HuH-7.5 (cell line): ENCODE measurements at regions not wholly inside any gene's neighbourhood (a gene's known extent, or its start where the extent isn't known, plus 50 kb on each side); places are given as distances from the start of the nearest gene placed in this dataset.
"Not testable (repeated sequence)": the region's sequence is repeated elsewhere in the genome, so short reads cannot be mapped to it uniquely, and the experiment has no call there.

ENCODE experiments used
- DNase-seq: peaks from one replicate; pipeline ENCODE4 v3.0.0; 2011; ENCODE audit warnings: low spot score

DNA sequence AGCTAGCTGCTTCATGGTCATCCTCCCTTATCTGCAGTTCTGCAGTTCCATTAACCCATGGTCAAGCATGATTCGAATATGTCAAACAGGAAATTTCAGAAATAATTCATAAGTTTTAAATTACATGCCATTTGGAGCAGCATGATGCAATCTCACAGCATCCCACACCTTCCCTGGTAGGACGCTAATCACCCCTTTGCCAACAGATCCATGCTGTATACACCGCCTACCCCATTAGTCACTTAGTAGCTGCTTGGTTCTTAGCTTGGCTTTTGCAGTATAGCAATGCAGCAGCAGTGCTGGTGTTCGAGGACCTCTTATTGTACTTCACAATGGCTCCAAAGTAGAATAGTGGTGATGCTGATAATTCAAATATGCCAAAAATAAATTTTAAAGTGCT lies 739.7 kb upstream of the CDH9 start:
- no peak for DNase-seq

DNA sequence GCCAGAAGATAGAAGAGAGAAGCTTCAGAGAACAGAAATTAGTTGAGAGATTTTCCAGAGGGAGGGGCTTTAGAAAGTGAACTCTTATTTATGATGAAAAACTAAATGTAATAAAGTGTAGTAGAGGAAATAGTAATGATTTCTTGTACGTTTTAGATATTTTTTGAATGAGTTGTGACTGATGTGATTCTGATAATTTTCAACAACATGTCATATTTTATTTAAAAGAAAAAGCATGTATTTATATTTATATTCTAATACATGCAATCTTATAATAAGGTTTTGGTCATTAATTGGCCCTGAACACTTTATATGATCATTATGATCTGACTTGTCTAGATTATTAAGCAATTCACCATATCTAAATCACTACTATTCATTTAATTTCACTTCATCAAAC lies 735.2 kb upstream of the CDH9 start:
- DNase-seq: no peak

GRCh38 chr5:27773166-27773565 lies 734.8 kb upstream of the CDH9 start:
- DNase-seq: no peak

DNA sequence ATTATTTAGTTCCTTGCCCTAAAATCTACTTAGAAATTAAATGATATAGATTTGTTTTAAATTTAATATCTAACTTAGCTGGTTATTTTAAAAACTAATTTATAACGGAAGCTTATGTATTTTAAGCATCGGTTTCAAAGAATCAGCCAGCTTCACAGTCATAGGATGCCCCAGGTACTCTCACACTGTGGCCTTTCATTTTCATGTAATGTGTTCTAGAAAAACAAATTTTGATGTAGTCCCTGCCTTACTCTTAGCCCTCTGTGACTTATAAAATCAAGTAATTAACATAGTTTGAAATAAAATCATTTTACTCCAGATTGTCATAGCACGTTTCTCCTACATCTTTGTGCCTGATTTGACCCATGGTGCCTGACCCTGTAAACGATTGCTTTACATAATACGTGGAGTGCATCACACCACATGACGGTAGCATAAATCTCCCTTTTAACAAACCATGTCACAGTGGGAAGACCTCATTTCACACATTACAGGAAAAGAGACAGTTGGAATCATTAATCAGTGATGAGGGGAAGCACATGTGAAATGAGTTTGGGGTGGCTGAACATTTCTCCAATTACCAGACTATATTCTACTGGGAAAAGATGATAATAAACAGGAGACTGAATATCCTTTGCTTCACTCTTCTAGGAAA lies 731.5 kb upstream of the CDH9 start:
- DNase-seq: no peak

DNA sequence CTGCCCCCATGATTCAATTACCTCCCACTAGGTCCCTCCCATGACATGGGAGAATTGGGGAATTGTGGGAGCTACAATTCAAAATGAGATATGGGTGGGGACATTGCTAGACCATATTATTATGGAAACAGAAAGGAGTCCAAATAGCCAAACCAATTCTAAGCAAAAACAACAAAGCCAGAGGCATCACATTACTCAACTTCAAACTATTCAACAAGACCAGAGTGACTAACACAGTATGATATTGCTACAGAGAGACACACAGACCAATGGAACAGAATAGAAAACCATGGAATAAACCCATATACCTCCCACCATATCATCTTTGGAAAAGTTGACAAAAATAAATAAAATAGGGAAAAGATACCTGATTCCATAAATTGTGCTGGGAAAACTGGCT lies 710.5 kb upstream of the CDH9 start:
- no peak for DNase-seq

DNA sequence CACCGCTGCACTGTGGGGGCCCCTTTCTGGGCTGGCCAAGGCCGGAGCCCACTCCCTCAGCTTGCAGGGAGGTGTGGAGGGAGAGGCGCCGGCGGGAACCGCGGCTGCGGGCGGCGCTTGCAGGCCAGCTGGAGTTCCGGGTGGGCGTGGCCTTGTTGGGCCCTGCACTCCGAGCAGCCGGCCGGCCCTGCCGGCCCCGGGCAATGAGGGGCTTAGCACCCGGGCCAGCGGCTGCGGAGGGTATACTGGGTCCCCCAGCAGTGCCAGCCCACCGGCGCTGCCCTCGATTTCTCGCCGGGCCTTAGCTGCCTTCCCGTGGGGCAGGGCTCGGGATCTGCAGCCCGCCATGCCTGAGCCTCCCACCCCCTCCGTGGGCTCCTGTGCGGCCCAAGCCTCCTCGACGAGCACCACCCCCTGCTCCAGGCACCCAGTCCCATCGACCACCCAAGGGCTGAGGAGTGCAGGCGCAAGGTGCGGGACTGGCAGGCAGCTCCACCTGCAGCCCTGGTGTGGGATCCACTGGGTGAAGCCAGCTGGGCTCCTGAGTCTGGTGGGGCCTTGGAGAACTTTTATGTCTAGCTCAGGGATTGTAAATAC lies 705.1 kb upstream of the CDH9 start:
- DNase-seq: not testable (repeated sequence)

DNA sequence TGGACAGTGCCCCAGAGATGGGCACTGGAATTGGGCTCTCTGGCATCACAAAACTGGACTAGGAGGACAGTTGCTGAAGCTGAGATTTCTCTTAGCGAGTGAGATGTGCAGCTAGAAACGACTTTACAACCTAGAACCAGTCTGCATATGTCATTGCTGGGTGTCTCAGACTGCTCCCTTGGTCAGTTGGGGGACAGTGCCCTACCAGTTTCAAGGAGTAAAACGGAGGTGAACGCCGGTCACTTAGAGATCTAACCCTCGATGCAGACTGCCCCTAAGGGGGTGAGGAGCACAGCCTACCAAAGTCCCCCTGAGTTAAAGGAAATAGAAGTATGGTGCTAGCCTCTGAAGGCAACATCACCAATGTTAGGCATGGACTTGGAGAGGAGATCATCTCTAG lies 704.4 kb upstream of the CDH9 start:
- DNase-seq: no peak

DNA sequence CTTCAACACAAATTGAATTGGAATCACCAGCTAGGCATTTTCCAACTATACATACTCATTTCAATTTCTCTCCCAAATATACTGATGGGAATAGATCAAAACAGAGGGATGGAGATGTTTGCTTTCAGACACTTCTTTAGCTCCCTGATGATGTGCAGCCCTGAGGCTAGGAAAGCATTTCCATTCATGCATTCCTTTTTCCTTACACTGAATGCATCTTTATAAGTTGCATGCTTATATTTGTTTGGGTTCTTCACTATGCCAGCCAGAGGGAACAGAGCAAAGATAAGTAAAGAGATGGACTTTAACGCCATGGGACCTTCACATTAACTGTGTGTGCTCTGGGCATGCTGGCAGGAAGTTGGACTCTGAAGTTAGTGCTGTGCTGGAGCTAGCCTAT lies 696.5 kb upstream of the CDH9 start:
- no peak for DNase-seq

- DNase-seq: no peak
Observed at GRCh38 chr5:27733237-27733636, 694.9 kb upstream of the CDH9 start.

GRCh38 chr5:27727254-27727653 lies 688.9 kb upstream of the CDH9 start:
- no peak for DNase-seq

DNA sequence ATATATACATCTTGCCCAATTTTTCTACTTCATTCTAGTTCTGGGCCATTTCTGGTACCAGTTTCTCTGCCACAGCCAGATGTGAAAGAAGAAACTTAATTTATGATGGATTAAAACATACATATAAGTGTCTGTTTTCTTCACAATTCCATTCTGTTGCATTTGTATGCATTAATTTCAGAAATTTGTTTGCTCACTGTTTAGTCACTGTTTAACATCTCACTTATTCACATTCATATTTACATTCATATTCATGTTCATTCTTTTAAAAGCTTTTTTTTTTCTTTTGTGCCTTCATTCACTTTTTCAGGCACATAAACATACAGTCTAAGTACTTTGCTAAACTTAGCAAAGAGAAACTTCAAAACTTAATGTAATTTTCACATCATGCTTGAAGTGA lies 684.0 kb upstream of the CDH9 start:
- DNase-seq: no peak

- no peak for DNase-seq
Observed at GRCh38 chr5:27708534-27708933, 670.1 kb upstream of the CDH9 start.

GRCh38 chr5:27706832-27707231 lies 668.4 kb upstream of the CDH9 start:
- DNase-seq: no peak

DNA sequence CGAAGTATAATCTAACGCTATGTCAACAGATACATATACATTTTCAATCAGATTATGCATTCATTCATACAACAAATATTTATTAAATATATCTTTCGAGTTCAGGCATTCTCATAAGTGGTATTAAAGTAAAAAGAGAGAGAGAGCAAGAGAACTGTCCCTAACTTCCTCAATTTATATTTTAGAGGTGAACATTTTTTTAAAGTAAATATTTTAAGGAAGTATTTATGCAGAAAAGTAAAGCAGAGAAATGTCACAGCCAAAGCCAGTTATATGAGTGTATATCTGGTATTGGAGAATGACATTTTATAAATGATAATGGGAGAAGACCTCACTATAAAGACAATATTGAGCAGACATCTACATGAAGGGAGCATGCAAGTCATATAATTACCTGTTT lies 667.3 kb upstream of the CDH9 start:
- no peak for DNase-seq

DNA sequence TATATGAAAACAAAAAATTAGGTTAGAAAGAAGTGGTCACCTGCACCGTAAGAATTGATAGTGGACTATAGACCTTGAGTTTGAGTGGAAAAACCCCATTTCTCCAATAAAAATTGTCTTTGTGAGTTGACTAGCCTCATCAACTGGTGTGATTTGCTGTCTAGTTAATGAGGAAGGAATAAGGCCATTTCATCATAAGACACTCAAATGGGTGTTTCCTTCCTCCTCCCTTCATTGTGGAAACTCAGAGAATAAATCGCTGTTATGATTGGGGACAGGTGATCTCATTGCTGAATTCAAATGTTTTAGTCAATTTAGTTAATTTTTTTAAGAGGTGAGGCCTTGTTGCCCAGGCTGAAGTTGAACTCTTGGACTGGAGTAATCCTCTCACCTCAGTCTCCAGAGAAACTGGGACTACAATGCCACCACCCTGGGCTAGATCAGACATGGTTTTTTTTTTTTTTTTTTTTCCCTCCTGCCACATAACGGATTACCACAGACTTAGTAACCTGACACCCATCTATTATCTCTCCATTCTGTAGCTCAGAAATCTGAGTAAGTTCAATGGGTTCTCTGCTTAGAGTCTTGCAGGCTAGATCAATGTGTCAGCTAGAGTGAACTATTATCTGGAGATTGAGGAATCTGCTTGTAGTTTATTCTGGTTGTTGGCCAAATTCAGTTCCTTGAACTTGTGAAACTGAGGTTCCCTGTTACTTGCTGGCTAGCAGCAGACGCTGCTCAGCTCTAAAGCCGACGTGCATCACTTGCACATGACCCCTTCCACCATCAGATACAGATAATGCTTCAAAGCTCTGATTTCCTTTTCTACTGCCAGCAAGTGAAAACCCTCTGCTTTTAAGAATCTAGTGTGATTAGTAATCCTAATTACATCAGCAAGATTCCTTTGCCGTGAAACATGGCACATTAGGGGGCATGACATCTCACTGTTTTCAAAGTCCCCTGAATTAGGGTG lies 663.8 kb upstream of the CDH9 start:
- DNase-seq: peak; percentile 3

GRCh38 chr5:27700526-27700925 lies 662.1 kb upstream of the CDH9 start:
- no peak for DNase-seq

- DNase-seq: no peak
Observed at GRCh38 chr5:27682600-27682999, 644.2 kb upstream of the CDH9 start.

DNA sequence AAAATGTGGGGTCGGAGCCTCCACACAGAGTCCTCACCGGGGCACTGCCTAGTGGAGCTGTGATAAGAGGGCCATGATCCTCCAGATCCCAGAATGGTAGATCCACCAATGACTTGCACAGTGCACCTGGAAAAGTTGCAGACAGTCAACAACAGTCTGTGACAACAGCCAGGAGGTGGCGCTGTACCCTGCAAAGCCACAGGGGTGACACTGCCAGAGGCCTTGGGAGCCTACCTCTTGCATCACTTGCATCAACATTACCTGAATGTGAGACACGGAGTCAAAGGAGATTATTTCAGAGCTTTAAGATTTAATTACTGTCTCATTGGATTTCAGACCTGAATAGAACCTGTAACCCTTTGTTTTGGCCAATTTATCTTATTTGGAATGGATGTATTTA lies 614.1 kb upstream of the CDH9 start:
- no peak for DNase-seq

- DNase-seq: no peak
Observed at GRCh38 chr5:27639005-27639612, 600.7 kb upstream of the CDH9 start.

DNA sequence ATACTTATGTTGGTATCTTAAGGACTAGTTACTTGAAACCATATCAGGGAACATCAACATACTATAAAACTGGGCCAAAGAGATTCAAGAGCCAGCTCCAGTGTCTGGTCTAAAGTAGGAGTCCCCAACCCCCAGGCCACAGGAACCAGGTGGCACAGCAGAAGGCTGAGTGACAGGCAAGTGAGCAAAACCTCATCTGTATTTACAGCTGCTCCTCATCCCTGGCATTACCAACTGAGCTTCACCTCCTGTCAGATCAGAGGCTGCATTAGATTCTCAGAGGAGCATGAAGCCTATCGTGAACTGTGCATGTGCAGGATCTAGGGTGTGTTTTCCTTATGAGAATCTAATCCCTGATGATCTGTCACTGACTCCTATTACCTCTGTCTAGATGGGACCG lies 581.6 kb upstream of the CDH9 start:
- DNase-seq: no peak

GRCh38 chr5:27612161-27612560 lies 573.8 kb upstream of the CDH9 start:
- DNase-seq: no peak

- DNase-seq: no peak
Observed at GRCh38 chr5:27608992-27609391, 570.6 kb upstream of the CDH9 start.

- DNase-seq: no peak
Observed at GRCh38 chr5:27598576-27598975, 560.2 kb upstream of the CDH9 start.
